ENCODE measurements at regions not wholly inside any gene's neighbourhood (a gene's known extent, or its start where the extent isn't known, plus 50 kb on each side); places are given as distances from the start of the nearest gene placed in this dataset.

GRCh38 chr5:175261037-175261436 is 182.9 kb downstream of the DRD1 start:
- TF ChIP-seq, protein P1, sequence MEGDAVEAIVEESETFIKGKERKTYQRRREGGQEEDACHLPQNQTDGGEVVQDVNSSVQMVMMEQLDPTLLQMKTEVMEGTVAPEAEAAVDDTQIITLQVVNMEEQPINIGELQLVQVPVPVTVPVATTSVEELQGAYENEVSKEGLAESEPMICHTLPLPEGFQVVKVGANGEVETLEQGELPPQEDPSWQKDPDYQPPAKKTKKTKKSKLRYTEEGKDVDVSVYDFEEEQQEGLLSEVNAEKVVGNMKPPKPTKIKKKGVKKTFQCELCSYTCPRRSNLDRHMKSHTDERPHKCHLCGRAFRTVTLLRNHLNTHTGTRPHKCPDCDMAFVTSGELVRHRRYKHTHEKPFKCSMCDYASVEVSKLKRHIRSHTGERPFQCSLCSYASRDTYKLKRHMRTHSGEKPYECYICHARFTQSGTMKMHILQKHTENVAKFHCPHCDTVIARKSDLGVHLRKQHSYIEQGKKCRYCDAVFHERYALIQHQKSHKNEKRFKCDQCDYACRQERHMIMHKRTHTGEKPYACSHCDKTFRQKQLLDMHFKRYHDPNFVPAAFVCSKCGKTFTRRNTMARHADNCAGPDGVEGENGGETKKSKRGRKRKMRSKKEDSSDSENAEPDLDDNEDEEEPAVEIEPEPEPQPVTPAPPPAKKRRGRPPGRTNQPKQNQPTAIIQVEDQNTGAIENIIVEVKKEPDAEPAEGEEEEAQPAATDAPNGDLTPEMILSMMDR (IDR thresholded peaks at IDR 0.05; ENCODE audit: low read depth, low read length) = no peak
- TF ChIP-seq, protein P2, sequence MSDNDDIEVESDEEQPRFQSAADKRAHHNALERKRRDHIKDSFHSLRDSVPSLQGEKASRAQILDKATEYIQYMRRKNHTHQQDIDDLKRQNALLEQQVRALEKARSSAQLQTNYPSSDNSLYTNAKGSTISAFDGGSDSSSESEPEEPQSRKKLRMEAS (IDR thresholded peaks at IDR 0.05; ENCODE audit: low read depth, low read length) = no peak
- no peak for TF ChIP-seq POLR2A (IDR thresholded peaks at IDR 0.05; ENCODE audit: extremely low read depth, insufficient read length)
- TF ChIP-seq MYC (IDR thresholded peaks at IDR 0.05; ENCODE audit: low read depth, low read length) = no peak

Measured in NB4 (cell line).